MM.1S (cell line): ENCODE measurements at regions not wholly inside any gene's neighbourhood (a gene's known extent, or its start where the extent isn't known, plus 50 kb on each side); places are given as distances from the start of the nearest gene placed in this dataset.

Experiments
- EZH2phosphoT487 ChIP-seq: fragments of 300-600 bp; sonication (generic); IDR thresholded peaks from 2 replicates; pipeline ENCODE4 v1.6.1; 2018; ENCODE audit warnings: antibody characterized with exemption, low read length
- TF ChIP-seq, protein P1 (sequence below): fragments of 300-600 bp; sonication (generic); IDR thresholded peaks from 2 replicates; pipeline ENCODE4 v1.5.1; 2016; ENCODE audit warnings: antibody characterized with exemption, low read length, mixed read lengths

DNA sequence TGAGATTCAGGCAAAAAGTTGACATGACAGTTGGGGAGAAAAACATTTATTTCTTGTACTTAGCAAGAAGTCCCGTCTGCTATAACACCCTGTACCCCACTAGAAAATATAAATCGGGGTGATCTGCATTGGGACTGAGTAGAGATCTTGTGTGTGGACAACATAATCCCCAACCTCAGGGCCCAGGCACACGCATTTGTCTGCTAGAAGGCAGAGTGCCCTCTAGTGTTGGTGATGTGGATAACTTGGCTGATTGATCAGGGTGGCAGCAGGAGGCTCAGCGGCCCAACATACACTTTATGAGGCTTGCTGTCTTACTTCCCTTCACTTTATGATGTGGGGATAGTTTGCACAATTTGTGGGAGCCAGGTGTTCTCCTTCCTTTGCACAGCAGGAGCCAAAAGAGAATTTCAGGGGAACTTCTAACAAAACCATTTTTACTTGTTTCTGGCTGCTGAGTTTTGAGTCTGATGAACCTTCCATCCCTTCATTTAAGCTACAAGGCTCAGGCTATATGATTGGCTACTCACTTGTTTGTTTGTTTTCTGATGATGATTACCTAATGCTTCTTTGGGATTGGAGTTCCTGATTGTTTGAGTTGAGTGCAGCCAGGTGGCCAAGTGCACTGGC, 263.2 kb downstream of the DMAC1 start:
- TF ChIP-seq EZH2phosphoT487: no peak
- TF ChIP-seq, protein P1, sequence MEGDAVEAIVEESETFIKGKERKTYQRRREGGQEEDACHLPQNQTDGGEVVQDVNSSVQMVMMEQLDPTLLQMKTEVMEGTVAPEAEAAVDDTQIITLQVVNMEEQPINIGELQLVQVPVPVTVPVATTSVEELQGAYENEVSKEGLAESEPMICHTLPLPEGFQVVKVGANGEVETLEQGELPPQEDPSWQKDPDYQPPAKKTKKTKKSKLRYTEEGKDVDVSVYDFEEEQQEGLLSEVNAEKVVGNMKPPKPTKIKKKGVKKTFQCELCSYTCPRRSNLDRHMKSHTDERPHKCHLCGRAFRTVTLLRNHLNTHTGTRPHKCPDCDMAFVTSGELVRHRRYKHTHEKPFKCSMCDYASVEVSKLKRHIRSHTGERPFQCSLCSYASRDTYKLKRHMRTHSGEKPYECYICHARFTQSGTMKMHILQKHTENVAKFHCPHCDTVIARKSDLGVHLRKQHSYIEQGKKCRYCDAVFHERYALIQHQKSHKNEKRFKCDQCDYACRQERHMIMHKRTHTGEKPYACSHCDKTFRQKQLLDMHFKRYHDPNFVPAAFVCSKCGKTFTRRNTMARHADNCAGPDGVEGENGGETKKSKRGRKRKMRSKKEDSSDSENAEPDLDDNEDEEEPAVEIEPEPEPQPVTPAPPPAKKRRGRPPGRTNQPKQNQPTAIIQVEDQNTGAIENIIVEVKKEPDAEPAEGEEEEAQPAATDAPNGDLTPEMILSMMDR: peak; percentile 81
